ENCODE measurements at regions not wholly inside any gene's neighbourhood (a gene's known extent, or its start where the extent isn't known, plus 50 kb on each side); places are given as distances from the start of the nearest gene placed in this dataset.

DNA sequence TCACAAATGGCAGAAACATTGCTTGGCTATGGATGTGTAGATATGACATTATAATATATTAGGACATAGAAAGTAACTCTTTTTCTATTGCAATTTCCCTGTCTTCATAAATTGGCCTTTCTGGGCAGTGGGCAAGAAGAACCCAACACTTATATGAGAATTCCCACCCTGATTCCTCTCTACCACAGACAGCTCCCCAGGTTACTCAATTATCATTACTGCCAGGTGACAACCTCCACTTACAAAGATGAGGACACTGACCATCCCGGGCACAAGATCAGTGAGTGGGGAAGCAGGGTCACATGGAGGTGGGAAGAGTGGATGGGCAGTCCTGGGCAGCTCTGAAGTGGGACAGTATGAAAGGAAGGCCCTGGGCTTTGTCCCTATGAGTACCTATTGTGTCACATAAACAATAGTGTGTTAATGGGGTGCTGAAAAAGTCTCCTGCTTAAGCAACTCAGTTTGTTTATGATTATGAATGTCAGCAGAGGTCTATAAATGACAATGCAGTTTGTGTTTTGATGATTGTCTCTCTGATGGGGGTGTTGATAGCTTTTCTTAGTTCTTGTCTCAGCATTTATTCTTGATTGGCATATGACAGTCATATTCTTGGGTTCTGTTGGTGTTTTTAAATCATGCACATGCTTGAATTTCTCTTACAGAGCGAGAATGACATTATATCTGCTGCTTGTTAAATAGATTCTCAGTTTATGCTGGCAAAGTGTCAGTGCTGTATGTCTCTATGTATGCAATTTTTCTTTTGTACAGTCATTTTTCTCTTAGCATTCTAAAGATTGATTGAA lies 99.9 kb downstream of the SLIT2 start:
- TF ChIP-seq, protein P1, sequence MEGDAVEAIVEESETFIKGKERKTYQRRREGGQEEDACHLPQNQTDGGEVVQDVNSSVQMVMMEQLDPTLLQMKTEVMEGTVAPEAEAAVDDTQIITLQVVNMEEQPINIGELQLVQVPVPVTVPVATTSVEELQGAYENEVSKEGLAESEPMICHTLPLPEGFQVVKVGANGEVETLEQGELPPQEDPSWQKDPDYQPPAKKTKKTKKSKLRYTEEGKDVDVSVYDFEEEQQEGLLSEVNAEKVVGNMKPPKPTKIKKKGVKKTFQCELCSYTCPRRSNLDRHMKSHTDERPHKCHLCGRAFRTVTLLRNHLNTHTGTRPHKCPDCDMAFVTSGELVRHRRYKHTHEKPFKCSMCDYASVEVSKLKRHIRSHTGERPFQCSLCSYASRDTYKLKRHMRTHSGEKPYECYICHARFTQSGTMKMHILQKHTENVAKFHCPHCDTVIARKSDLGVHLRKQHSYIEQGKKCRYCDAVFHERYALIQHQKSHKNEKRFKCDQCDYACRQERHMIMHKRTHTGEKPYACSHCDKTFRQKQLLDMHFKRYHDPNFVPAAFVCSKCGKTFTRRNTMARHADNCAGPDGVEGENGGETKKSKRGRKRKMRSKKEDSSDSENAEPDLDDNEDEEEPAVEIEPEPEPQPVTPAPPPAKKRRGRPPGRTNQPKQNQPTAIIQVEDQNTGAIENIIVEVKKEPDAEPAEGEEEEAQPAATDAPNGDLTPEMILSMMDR (IDR thresholded peaks at IDR 0.05; ENCODE audit: insufficient read depth, low read depth, low read length, missing control alignments) = no peak
- no peak for DNase-seq (ENCODE audit: low read depth)
- no peak overlapping the region for H3K4me3 ChIP-seq (ENCODE audit: low read length)

DNA sequence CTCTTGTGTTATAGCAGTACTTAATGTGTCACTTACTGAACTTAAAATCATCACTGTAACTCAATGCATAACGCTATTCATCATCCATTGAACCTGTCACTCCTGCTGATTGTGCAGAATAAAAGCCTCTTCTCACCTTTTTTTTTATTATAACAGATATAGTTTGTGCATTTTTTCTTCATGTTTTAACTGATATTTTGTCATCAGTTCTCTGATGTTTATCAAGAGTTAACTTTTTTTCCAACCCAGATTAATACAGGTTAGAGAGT lies 100.4 kb downstream of the SLIT2 start:
- H3K4me3 ChIP-seq (ENCODE audit: low read length) = no peak overlapping the region
- TF ChIP-seq, protein P1 (IDR thresholded peaks at IDR 0.05; ENCODE audit: insufficient read depth, low read depth, low read length, missing control alignments) = no peak
- DNase-seq (ENCODE audit: low read depth) = no peak

DNA sequence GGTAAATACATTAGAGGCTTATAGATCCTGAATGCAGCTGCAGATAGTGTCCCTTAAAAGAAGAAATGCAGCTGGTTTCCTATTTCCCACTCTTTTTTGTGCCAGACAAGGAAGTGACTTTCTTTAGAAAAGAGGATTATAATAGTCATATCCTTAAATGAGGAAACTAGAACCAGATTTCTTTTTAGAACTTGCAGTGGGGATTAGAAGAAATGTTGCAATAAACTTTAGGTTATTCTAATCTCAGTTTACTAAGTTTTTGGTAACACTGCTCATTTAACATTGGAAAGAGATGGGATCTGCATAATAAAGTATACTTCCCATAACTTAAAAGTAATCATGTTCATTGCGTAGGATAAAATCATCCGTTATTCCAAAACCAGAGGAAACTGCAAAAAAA lies 101.9 kb downstream of the SLIT2 start:
- no peak for DNase-seq (ENCODE audit: low read depth)
- no peak overlapping the region for H3K4me3 ChIP-seq (ENCODE audit: low read length)
- TF ChIP-seq, protein P1 (IDR thresholded peaks at IDR 0.05; ENCODE audit: insufficient read depth, low read depth, low read length, missing control alignments) = no peak

DNA sequence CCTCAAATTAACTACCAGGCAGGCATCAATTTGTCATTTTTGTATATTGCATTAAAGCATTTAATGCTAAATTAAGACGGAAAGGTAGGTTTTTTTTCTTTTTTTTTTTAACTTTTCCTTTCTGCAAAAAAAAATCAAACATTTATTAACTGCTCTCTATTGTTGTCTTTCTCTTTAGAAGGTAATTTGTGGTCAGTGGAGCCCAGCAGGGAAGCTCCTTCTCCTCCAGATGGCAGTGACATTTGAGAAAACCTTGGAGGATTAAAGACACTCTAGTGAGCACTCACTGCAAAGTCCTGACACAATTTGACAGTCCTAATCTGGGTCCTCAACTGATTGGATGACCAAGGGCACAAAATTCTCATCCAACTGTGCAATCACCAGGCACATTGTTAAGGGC lies 102.4 kb downstream of the SLIT2 start:
- TF ChIP-seq, protein P1 (IDR thresholded peaks at IDR 0.05; ENCODE audit: insufficient read depth, low read depth, low read length, missing control alignments) = no peak
- H3K4me3 ChIP-seq (ENCODE audit: low read length) = no peak overlapping the region
- no peak for DNase-seq (ENCODE audit: low read depth)

DNA sequence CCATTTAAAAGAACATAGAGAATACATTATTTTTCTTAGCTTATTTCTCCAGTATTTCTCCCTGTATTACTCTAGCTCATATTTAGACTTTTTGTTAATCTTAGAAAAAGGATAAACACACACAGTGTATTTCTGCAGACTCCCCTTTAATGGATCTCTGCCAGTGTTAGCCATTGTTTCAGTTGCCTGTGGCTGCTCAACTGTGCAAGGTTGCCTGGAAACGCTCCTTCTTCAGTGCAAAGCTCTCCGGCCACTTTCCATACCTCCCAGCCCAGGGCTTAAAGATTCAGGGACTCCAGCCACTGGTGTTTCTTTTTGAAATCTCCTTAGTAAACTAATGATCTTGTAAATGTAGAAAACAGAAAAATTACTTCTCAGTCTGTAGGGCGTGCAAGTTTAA lies 104.9 kb downstream of the SLIT2 start:
- TF ChIP-seq, protein P1 (IDR thresholded peaks at IDR 0.05; ENCODE audit: insufficient read depth, low read depth, low read length, missing control alignments) = no peak
- no peak overlapping the region for H3K4me3 ChIP-seq (ENCODE audit: low read length)
- no peak for DNase-seq (ENCODE audit: low read depth)

DNA sequence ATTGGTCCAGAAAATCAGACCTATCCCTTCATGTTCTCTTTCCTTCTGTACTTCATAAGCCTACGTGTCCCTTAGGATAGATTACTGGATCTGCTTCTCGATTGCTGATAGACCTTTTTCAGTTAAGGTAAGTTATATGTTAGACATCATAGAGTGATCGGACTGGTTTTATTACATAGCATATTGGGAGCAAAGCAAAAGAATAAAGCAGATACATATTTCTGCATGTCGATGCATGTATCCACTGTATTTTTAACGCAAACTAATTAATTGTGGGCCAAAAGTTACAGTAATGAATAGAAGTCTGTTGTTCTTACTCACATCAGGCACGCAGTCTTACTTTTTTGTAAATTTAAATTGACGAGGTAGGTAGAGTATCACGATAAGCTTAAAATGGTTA lies 106.4 kb downstream of the SLIT2 start:
- TF ChIP-seq, protein P1 (IDR thresholded peaks at IDR 0.05; ENCODE audit: insufficient read depth, low read depth, low read length, missing control alignments) = no peak
- no peak overlapping the region for H3K4me3 ChIP-seq (ENCODE audit: low read length)
- peak; percentile 60 for DNase-seq (ENCODE audit: low read depth)

DNA sequence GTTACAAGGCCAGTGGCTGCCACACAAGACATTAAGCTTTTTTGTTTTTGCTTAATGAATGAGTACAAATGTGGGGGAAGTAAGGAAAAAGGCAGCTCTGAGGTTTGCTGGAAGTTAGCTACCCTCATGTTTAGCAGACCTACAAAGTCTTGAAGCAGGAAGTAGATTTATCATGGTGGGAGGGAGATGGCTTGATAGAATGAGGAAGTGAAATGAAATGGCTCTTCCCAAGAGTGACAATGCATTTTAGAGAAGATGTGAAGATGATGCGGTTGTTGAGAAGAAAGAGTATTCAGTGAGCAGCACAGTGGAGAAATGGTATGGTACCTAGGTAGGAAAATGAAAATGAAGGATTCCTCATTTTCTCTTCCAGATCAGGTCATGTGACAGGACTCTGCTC lies 108.0 kb downstream of the SLIT2 start:
- TF ChIP-seq, protein P1 (IDR thresholded peaks at IDR 0.05; ENCODE audit: insufficient read depth, low read depth, low read length, missing control alignments) = no peak
- H3K4me3 ChIP-seq (ENCODE audit: low read length) = no peak overlapping the region
- DNase-seq (ENCODE audit: low read depth) = no peak
